HCT116 (cell line): ENCODE measurements at regions not wholly inside any gene's neighbourhood (a gene's known extent, or its start where the extent isn't known, plus 50 kb on each side); places are given as distances from the start of the nearest gene placed in this dataset.

Experiments used
- ATAC-seq: fragments of 200-7000 bp; cut with Tn5 transposase; 2 replicates; pipeline ENCODE4 v1.9.1; 2020; ENCODE audit warnings: mild to moderate bottlenecking, moderate library complexity
- BruUV-seq: library from RNA; stranded (reverse); fragments of 400-500 nt; replicated peaks from 2 replicates; lab custom pipeline; 2021; lab: Mats Ljungman, UMichigan
- CTCF ChIA-PET: fragments of 300-600 bp; sonication (Branson Sonifier 250); formaldehyde crosslinking; loops from one replicate; lab custom pipeline; 2021; ENCODE audit warnings: antibody characterized with exemption; lab: Charles Lee
- POLR2A ChIA-PET: fragments of 300-600, 350-600 bp; sonication (Branson Sonifier 250); formaldehyde crosslinking; loops from one replicate; lab custom pipeline; 2021; ENCODE audit warnings: antibody characterized with exemption; lab: Charles Lee
- RAD21 ChIA-PET, 2 experiments: fragments of 300-600 bp; sonication (Branson Sonifier 250); formaldehyde crosslinking; loops; one replicate each; lab custom pipeline; 2023; ENCODE audit warnings: low total read pairs in 2 of 2; ENCODE audit not compliant: uncharacterized antibody in 2 of 2, unreplicated experiment in 2 of 2, low non-redundant PET in 1 of 2; lab: Charles Lee
- DNase-seq: peaks from one replicate; pipeline ENCODE4 v3.0.0-alpha.2; 2010; ENCODE audit warnings: low read depth, low spot score
- H2AFZ ChIP-seq: fragments of 200-600 bp; shearing (Covaris generic), sonication (generic); 2 replicates; pipeline ENCODE4 v1.6.1; 2017; ENCODE audit warnings: low read depth, mixed run types, mixed read lengths, antibody characterized with exemption, low read length; ENCODE audit not compliant: poor library complexity, severe bottlenecking
- H3K27ac ChIP-seq: 2 replicates; pipeline ENCODE4 v1.5.1; 2012; ENCODE audit warnings: low read depth, low read length
- H3K27me3 ChIP-seq: fragments of 200-600 bp; sonication (generic); 2 replicates; pipeline ENCODE4 v1.6.1; 2016; ENCODE audit warnings: mixed run types, low read length, mixed read lengths; ENCODE audit not compliant: insufficient read depth
- H3K36me3 ChIP-seq, 2 experiments: fragments of 200-500 bp in 1 of 2; fragments of 200-600 bp in 1 of 2; sonication (Bioruptor generic) in 1 of 2; sonication (generic) in 1 of 2; 2 replicates each; pipeline versions ENCODE4 v1.5.1 to v1.6.1; 2014 to 2016; ENCODE audit warnings: low read length in 2 of 2, inconsistent platforms in 1 of 2, mixed read lengths in 1 of 2, mixed run types in 1 of 2; ENCODE audit not compliant: insufficient read depth in 2 of 2, control insufficient read depth in 1 of 2
- H3K4me1 ChIP-seq, 2 experiments: fragments of 200-600 bp in 1 of 2; sonication (generic) in 1 of 2; 2 replicates each; pipeline versions ENCODE4 v1.5.1 to v1.6.1; 2012 to 2017; ENCODE audit warnings: low read length in 2 of 2, inconsistent platforms in 1 of 2, mild to moderate bottlenecking in 1 of 2, mixed read lengths in 1 of 2, mixed run types in 1 of 2, moderate library complexity in 1 of 2; ENCODE audit not compliant: insufficient read depth in 2 of 2, control insufficient read depth in 1 of 2
- H3K4me2 ChIP-seq: fragments of 200-600 bp; sonication (generic); 2 replicates; pipeline ENCODE4 v1.6.1; 2017; ENCODE audit warnings: mixed run types, low read length, mixed read lengths
- H3K4me3 ChIP-seq, 2 experiments: fragments of 200-600 bp in 1 of 2; sonication (generic) in 1 of 2; replicated peaks in 1 of 2; 2 replicates each; pipeline ENCODE4 v1.5.1; 2011 to 2016; ENCODE audit warnings: low read length in 2 of 2, control low read depth in 1 of 2, low read depth in 1 of 2, mild to moderate bottlenecking in 1 of 2, mixed read lengths in 1 of 2, mixed run types in 1 of 2
- H3K79me2 ChIP-seq: fragments of 200-600 bp; sonication (generic); 2 replicates; pipeline ENCODE4 v1.6.1; 2017; ENCODE audit warnings: mild to moderate bottlenecking, mixed run types, low read length, moderate library complexity, mixed read lengths; ENCODE audit not compliant: insufficient read depth
- H3K9ac ChIP-seq: fragments of 200-600 bp; sonication (generic); 2 replicates; pipeline ENCODE4 v1.6.1; 2016; ENCODE audit warnings: low read length, mixed read lengths
- H3K9me2 ChIP-seq: fragments of 200-600 bp; sonication (generic), shearing (Covaris generic); 2 replicates; pipeline ENCODE4 v1.6.1; 2017; ENCODE audit warnings: mixed run types, mild to moderate bottlenecking, moderate library complexity; ENCODE audit not compliant: insufficient read depth
- H3K9me3 ChIP-seq, 2 experiments: fragments of 200-500 bp in 1 of 2; fragments of 200-600 bp in 1 of 2; sonication (Bioruptor generic) in 1 of 2; sonication (generic) in 1 of 2; 2 replicates each; pipeline ENCODE4 v1.6.1; 2014 to 2017; ENCODE audit warnings: low read length in 2 of 2, mixed read lengths in 2 of 2, inconsistent platforms in 1 of 2, low read depth in 1 of 2, mild to moderate bottlenecking in 1 of 2, mixed run types in 1 of 2, moderate library complexity in 1 of 2; ENCODE audit not compliant: control insufficient read depth in 1 of 2, insufficient read depth in 1 of 2
- H4K20me1 ChIP-seq: fragments of 200-600 bp; sonication (generic), shearing (Covaris generic); 2 replicates; pipeline ENCODE4 v1.6.1; 2017; ENCODE audit warnings: mixed run types, mild to moderate bottlenecking, moderate library complexity; ENCODE audit not compliant: insufficient read depth
- CBX3 ChIP-seq: IDR thresholded peaks from 2 replicates; pipeline ENCODE4 v1.6.1; 2012; ENCODE audit warnings: low read depth
- CEBPB ChIP-seq: IDR thresholded peaks from 2 replicates; pipeline ENCODE4 v1.6.1; 2012; ENCODE audit warnings: low read depth
- EZH2 ChIP-seq: fragments of 200-600 bp; sonication (generic); IDR thresholded peaks from 2 replicates; pipeline ENCODE4 v1.6.1; 2017; ENCODE audit warnings: antibody characterized with exemption, mixed run types
- EZH2phosphoT487 ChIP-seq: fragments of 200-600 bp; IDR thresholded peaks from 2 replicates; pipeline ENCODE4 v1.6.1; 2018; ENCODE audit warnings: antibody characterized with exemption, borderline replicate concordance
- MAX ChIP-seq: IDR thresholded peaks from 2 replicates; pipeline ENCODE4 v1.6.1; 2012
- POLR2A ChIP-seq: IDR thresholded peaks from 2 replicates; pipeline ENCODE4 v1.7.0; 2011; ENCODE audit warnings: borderline replicate concordance; ENCODE audit not compliant: insufficient read depth, insufficient read length; ENCODE audit errors: extremely low read depth
- RAD21 ChIP-seq: IDR thresholded peaks from 2 replicates; pipeline ENCODE4 v1.6.1; 2012; ENCODE audit warnings: low read depth, mild to moderate bottlenecking
- SP1 ChIP-seq: IDR thresholded peaks from 2 replicates; pipeline ENCODE4 v1.6.1; 2012; ENCODE audit warnings: low read depth
- SRF ChIP-seq: IDR thresholded peaks from 2 replicates; pipeline ENCODE4 v1.6.1; 2012; ENCODE audit warnings: low read depth
- TCF7L2 ChIP-seq: IDR thresholded peaks from 2 replicates; pipeline ENCODE4 v1.7.0; 2011; ENCODE audit warnings: borderline replicate concordance, inconsistent platforms; ENCODE audit not compliant: insufficient read depth, insufficient read length; ENCODE audit errors: extremely low read depth
- YY1 ChIP-seq: IDR thresholded peaks from 2 replicates; pipeline ENCODE4 v1.6.1; 2011; ENCODE audit warnings: low read length, low read depth, moderate library complexity, mild to moderate bottlenecking; ENCODE audit not compliant: insufficient replicate concordance; ENCODE audit errors: extremely low read depth
- ZNF274 ChIP-seq: fragments of 200-500 bp; sonication (Bioruptor generic); IDR thresholded peaks from 2 replicates; pipeline ENCODE4 v1.6.1; 2014; ENCODE audit warnings: mild to moderate bottlenecking, low read depth, low read length, inconsistent platforms
- intact Hi-C: fragments of 100-400 bp; cut with micrococcal nuclease; formaldehyde crosslinking; loops from 2 replicates; pipeline ENCODE4 v1.10.0; 2022
- TF ChIP-seq, protein P1 (sequence below), 3 experiments: fragments of 200-600 bp in 1 of 3; sonication (generic) in 1 of 3; IDR thresholded peaks in 2 of 3; conservative IDR thresholded peaks in 1 of 3; 2 replicates each; pipeline ENCODE4 v1.5.1; 2012 to 2017; ENCODE audit warnings: low read depth in 2 of 3, low read length in 2 of 3, antibody characterized with exemption in 1 of 3, borderline replicate concordance in 1 of 3, control low read depth in 1 of 3, mild to moderate bottlenecking in 1 of 3, mixed read lengths in 1 of 3, mixed run types in 1 of 3, moderate library complexity in 1 of 3; ENCODE audit not compliant: insufficient read depth in 1 of 3
- TF ChIP-seq, protein P2 (sequence below): IDR thresholded peaks from 2 replicates; pipeline ENCODE4 v1.6.1; 2012

DNA sequence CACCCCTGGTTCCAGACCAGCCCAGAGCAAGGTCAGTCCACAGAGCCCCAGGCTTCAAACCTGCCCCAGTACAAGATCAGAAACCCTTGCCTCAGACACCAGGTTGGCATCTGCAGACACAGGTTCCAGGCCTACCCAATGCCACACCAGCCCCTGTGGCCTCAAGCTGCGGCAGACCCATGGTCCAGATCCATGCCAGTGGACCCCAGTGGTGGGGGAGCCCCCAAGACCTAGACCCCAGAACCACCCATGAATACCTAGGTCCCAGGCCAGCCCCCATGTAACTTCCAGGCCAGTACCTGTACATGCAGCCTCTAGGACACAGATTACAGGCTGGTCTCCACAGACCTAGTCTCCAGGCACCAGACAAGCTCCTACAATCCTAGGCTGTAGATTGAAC lies 1019.3 kb downstream of the JRKL start (continued):
- TF ChIP-seq, protein P1, sequence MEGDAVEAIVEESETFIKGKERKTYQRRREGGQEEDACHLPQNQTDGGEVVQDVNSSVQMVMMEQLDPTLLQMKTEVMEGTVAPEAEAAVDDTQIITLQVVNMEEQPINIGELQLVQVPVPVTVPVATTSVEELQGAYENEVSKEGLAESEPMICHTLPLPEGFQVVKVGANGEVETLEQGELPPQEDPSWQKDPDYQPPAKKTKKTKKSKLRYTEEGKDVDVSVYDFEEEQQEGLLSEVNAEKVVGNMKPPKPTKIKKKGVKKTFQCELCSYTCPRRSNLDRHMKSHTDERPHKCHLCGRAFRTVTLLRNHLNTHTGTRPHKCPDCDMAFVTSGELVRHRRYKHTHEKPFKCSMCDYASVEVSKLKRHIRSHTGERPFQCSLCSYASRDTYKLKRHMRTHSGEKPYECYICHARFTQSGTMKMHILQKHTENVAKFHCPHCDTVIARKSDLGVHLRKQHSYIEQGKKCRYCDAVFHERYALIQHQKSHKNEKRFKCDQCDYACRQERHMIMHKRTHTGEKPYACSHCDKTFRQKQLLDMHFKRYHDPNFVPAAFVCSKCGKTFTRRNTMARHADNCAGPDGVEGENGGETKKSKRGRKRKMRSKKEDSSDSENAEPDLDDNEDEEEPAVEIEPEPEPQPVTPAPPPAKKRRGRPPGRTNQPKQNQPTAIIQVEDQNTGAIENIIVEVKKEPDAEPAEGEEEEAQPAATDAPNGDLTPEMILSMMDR (IDR thresholded peaks at IDR 0.05 in 2 of 3, conservative IDR thresholded peaks at IDR 0.05 in 1 of 3; ENCODE audit: borderline replicate concordance in 1 of 3, insufficient read depth in 1 of 3, low read depth in 2 of 3, low read length in 2 of 3) = no peak
- TF ChIP-seq EZH2phosphoT487 (no peak), MAX (no peak), EZH2 (no peak), YY1 (no peak), ZNF274 (no peak), TCF7L2 (no peak)

DNA sequence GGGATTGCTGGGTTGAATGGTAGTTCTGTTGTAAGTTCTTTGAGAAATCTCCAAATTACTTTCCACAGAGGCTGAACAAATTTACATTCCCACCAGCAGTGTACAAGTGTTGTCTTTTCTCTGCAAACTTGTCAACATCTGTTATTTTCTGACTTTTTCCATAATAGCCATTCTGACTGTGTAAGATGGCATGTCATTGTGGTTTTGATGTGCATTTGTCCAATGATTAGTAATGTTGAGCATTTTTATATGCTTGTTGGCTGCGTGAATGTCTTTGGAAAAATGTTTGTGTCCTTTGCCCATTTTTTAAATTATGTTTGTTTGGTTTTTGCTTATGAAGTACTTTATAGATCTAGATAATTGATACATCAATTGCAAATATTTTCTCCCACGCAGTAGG lies 1025.0 kb downstream of the JRKL start:
- H3K9me3 ChIP-seq = peaks cover 4 to 24% of the 10 kb centered on the region in 2 experiments; a peak in 3 of 4 replicates
- intact Hi-C loops = no loop called here
- POLR2A ChIA-PET = no interaction called here
- H3K79me2 ChIP-seq = no peaks in the 10 kb centered on the region
- TF ChIP-seq SP1 = no peak
- TF ChIP-seq CEBPB = no peak
- no peak for TF ChIP-seq SRF
- no peak for TF ChIP-seq CBX3
- TF ChIP-seq, protein P2, sequence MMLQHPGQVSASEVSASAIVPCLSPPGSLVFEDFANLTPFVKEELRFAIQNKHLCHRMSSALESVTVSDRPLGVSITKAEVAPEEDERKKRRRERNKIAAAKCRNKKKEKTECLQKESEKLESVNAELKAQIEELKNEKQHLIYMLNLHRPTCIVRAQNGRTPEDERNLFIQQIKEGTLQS = no peak
- TF ChIP-seq TCF7L2 = no peak
- no peak for TF ChIP-seq RAD21
- TF ChIP-seq POLR2A = no peak
- no peak for TF ChIP-seq YY1
- BruUV-seq = no TSS peak
- H3K27me3 ChIP-seq = no peaks in the 10 kb centered on the region
- ATAC-seq = no peak
- H3K36me3 ChIP-seq = no peaks in the 10 kb centered on the region
- DNase-seq = no peak
- no peaks in the 10 kb centered on the region for H3K9me2 ChIP-seq
- H3K4me2 ChIP-seq = no peak overlapping the region
- H2AFZ ChIP-seq = no peak overlapping the region
- H3K27ac ChIP-seq = no peak overlapping the region
- H3K4me1 ChIP-seq = no peaks in the 10 kb centered on the region
- no peak overlapping the region for H3K4me3 ChIP-seq
- CTCF ChIA-PET = no interaction called here
- no peak overlapping the region for H3K9ac ChIP-seq
- H4K20me1 ChIP-seq = no peaks in the 10 kb centered on the region
- RAD21 ChIA-PET = no interaction called here
